ENCODE measurements at regions not wholly inside any gene's neighbourhood (a gene's known extent, or its start where the extent isn't known, plus 50 kb on each side); places are given as distances from the start of the nearest gene placed in this dataset.

DNA sequence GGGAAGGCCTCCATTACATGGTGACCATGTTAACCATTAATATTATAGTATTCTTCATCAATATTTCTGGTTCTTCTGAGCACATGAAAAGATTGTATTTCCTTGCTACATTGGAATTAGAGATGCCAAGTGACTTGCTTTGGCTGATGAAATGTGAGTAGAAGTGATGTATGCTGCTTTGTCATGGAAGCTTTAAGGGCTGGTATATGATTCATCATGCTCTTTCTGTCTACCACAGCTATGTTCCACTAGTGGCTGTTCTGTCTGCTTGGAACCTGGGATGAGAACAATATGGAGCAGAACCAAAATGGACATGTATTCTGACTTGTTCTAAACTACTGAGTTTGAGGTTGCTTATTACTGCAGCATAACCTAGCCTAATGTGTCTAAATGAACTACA lies 163.3 kb downstream of the TM2D1 start:
- TF ChIP-seq POLR2AphosphoS5 (IDR thresholded peaks at IDR 0.05; ENCODE audit: low read depth, low read length): no peak
- TF ChIP-seq, protein P1, sequence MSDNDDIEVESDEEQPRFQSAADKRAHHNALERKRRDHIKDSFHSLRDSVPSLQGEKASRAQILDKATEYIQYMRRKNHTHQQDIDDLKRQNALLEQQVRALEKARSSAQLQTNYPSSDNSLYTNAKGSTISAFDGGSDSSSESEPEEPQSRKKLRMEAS (IDR thresholded peaks at IDR 0.05; ENCODE audit: low read depth): no peak
- TF ChIP-seq EP300 (IDR thresholded peaks at IDR 0.05; ENCODE audit: borderline replicate concordance in 1 of 2, low read depth in 1 of 2, low read length in 1 of 2): no peak
- no peak for TF ChIP-seq CTCF (IDR thresholded peaks at IDR 0.05)
- TF ChIP-seq SIN3A (IDR thresholded peaks at IDR 0.05; ENCODE audit: borderline replicate concordance, low read depth, low read length): no peak
- no peak for TF ChIP-seq FOXM1 (IDR thresholded peaks at IDR 0.05; ENCODE audit: low read depth)
- no peak for TF ChIP-seq CHD2 (IDR thresholded peaks at IDR 0.05; ENCODE audit: low read length, partially characterized antibody)
- TF ChIP-seq, protein P2, sequence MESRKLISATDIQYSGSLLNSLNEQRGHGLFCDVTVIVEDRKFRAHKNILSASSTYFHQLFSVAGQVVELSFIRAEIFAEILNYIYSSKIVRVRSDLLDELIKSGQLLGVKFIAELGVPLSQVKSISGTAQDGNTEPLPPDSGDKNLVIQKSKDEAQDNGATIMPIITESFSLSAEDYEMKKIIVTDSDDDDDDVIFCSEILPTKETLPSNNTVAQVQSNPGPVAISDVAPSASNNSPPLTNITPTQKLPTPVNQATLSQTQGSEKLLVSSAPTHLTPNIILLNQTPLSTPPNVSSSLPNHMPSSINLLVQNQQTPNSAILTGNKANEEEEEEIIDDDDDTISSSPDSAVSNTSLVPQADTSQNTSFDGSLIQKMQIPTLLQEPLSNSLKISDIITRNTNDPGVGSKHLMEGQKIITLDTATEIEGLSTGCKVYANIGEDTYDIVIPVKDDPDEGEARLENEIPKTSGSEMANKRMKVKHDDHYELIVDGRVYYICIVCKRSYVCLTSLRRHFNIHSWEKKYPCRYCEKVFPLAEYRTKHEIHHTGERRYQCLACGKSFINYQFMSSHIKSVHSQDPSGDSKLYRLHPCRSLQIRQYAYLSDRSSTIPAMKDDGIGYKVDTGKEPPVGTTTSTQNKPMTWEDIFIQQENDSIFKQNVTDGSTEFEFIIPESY (IDR thresholded peaks at IDR 0.05; ENCODE audit: borderline replicate concordance, low read depth): no peak
- no peak for TF ChIP-seq TAF1 (IDR thresholded peaks at IDR 0.05; ENCODE audit: borderline replicate concordance, low read depth, low read length)
